ENCODE measurements at regions not wholly inside any gene's neighbourhood (a gene's known extent, or its start where the extent isn't known, plus 50 kb on each side); places are given as distances from the start of the nearest gene placed in this dataset.

DNA sequence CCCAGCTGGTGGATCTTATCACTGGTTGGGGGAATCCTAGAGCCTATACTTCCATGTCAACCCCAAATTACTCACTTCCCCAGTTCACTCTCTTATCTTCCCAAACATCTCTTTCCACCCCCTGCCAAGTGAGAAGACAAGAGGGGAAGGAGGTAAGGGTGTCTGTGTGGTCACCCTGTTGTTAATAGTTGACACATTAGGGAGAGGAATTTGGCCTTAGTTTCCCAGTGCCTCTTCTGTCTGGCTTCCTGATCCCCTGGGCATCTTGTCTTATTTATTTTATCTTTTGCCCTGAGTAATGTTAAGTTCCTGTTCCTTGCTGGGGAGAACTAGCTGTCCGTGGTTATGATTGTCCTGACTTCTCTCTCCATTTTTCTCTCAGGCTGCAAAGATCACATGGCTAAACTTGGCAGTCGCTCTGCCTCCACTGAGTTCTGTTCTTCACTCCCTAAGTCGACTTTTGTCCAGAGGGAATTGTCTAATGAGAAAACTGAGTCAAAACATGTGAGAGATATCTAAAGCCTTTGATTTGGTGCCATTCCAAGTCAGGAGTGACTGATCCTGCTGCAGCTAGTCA is 157.1 kb upstream of the SYT6 start:
- DNase-seq: no peak

DNA sequence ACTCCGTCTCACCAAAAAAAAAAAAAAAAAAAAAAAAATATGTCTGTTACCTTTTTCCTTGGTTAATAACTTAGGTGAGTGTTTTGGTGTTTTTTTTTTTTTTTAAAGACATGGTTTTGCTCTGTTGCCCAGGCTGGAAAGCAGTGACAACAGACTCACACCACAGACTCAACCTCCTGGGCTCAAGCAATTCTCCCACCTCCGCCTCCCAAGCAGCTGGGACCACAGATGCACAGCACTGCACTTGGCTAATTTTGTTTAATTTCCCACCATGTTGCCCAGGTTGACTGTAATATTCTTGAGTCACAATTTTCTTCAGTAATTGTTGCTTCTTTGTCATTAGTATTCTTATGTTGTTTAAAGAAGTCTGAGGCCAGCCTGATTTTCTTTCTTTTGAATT is 149.2 kb upstream of the SYT6 start:
- no peak for DNase-seq

DNA sequence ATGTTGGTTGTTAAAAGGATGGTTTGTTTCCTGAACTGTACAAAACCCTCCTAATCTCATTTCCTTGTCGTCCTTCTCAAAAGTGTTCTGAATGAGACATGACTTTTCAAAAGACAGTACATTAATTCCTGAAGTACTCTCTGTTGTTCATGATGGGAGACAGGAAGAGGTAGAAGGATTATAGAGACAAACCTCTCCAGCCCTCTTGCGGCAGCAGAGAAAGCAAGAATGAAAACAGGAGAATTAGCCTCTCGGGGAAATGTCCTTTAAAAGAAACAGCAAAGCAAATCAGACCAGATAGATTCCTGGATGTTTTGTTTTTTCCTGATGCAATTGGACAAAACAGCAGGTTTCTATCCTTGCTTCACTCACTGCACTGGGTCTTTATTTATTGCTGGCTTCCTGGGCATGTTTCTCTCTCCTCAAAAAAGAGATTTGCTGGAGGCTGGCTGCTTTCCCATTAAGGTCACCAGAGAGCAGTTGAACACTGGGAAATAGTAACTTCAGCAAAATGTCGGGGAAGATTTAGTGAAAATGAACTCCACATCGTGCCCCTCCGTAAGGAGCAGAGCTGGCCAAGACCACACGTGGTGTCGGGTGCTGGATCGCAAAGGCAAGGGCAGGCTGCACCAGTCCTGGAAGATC is 145.8 kb upstream of the SYT6 start:
- no peak for DNase-seq

DNA sequence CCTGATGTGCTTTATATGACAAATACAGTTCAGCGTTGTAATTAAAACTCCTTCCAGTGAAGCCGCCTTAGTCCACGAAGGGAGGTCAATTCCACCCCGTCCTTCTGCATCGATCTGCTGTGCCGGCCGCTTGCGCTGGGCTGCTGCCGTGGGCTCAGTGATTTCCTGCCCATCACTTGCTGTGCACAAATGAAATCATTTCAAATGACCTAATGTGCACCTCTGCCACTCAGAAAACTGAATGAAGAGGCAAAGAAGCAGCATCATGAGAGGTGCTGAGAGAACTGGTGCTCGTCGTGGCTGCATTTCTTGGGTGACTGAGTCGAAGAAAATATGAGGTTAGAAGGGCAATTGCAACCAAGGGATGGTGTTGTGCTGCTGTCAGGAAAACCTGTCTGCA is 144.3 kb upstream of the SYT6 start:
- DNase-seq: no peak

DNA sequence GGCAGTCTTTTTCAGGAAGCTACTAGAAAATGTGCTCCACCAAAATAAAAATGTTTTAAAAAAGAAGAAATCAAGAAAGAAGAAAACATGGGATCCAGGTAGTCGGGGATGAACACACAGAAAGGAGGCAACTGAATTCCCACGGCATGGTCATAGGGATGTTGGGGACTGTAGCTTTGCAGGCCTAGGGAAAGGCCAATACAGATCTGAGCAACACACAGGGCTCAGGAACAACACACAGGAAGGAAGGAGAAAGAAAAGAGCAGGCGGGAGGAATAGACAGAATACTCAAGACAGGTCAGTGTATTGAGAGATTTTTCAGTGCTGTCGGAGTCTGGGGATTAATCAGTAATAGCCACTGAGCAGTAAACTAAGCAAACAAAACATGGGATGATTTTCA is 142.7 kb upstream of the SYT6 start:
- no peak for DNase-seq

DNA sequence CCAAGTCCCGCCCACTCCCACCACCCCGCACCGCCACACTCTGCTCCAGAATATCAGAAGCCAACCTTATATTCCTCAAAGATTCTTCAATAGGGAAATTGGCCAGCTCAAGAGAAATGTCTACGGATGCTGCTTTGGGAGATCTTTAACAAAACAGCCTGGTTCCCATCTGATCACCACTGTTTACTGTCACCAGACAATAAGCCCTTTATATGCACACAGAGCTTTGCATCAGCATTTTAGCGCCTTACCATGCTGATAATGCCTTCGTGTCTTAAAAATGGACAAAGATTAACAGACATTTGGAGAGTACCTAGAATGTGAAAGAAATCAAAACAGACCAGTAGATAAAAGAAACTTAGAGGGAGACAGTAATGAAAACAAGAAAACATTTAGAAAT is 141.7 kb upstream of the SYT6 start:
- no peak for DNase-seq

DNA sequence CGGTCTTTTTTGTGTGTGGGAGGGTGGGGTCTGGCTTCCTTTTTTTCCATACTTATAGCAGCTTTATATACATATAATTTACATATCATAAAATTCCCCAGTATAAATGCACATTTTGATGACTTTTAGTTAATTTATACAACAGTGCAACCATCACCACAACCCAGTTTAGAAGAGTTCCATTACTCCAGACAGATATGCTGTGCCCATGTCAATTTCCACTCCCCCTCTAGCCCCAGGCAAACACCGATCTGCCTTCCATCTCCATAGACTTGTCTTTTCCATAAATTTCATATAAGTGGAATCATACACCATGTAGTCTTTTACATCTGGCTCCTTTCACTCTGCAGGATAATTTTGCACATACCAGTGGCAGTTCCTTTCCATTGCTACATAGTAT is 139.2 kb upstream of the SYT6 start:
- DNase-seq: no peak

DNA sequence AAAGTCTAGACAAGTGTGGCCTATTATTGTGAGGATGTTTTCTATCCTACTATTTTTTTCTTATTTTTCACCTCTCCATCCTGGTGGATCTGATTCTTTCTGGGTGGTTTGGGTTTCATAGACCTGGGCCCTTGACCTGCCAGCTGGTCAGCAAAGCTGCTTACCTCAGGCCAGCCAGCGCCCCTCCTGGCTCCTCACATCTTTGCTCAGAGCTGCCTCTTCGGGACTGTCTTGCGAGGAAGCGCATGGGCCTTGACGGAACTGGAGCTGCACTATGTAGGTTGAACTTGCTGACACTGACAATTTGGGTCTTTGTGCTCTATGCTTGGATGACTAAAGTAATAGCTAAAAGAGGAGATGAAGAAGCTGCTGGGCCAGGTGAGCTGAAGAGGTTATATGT is 138.5 kb upstream of the SYT6 start:
- no peak for DNase-seq

DNA sequence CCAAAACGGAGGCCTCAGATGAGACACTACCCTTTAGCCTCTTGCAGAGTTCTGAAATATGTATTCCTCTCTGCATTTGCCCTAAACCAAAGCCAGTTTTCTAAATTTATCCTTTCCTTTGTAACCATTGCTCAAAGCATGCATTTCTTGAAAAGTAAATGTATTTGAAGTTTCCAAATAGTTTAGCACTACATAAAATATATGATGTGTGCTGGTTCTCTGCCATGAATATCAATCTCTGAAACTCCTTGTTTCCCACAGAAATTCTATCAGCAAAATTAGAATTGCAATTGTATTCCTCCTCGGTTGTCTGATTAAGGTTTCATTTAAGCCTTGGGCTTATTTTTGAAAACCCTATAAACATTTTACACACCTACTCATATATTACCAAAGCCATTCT is 137.1 kb upstream of the SYT6 start:
- no peak for DNase-seq

DNA sequence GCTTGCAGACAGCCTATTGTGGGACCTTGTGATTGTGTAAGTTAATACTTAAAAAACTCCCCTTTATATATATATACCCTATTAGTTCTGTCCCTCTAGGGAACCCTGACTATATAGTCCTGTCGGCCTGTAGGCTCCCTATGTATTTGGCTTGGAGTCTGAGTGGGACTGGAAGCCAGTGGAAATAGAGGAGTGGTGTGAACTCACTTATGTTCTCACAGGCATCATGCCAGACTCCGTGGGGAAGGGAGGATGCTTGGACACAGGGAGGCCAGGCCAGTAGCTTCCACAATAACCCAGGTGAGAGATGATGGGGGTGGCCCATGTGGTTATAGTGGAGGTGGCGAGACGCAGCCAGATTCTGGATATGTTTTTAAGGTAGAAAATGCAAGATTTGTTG is 136.7 kb upstream of the SYT6 start:
- no peak for DNase-seq

DNA sequence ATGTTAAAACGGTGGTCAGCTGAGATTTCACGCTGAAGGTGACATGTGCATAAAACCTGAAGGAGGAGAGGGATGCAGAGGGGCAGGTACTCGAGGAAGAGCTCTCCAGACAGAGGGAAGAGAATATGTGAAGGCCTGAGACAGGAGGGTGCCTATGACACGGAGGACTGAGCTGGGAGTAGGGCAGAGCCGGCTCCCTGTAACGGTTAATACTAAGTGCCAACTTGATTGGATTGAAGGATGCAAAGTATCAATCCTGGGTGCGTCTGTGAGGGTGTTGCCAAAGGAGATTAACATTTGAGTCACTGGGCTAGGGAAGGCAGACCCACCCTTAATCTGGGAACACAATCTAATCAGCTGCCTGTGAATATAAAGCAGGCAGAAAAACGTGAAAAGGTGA is 136.2 kb upstream of the SYT6 start:
- no peak for DNase-seq

DNA sequence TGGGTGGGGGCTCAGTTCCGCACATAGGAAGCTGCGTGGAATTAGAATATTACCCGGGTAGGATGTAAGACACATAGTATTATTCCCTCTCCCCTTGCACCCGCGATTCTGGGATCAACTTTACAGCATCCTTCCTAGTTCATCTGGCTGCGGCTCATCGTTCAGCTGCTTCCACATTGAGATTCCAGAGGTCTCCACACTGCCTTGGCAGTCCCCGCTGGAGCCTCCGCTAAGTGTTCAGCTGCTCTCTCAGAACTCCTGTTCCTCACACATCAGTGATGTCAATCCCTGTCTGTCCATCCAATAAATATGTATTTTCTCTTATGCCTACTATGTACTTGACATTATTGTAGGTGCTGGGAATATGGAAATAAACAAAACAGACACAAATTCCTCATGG is 135.6 kb upstream of the SYT6 start:
- no peak for DNase-seq

DNA sequence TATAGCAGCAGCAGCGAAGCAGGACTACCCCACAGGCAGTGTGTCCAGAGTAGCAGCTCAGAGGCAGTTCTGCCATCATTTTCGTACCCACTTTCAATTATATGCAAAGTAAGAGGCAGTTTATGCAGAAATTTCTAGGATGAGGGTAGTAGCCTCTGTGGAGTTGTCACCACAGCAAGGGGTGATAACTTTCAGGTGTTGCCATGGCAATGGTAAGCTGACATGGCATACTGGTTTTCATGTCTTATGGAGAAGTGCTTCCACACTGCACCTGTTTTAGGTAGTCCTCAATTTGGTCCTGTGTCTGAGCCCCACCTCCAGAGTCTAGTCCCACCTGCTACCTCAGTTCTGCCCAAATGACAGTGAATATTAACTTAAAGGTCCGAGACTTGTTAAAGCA is 133.3 kb upstream of the SYT6 start:
- DNase-seq: no peak

DNA sequence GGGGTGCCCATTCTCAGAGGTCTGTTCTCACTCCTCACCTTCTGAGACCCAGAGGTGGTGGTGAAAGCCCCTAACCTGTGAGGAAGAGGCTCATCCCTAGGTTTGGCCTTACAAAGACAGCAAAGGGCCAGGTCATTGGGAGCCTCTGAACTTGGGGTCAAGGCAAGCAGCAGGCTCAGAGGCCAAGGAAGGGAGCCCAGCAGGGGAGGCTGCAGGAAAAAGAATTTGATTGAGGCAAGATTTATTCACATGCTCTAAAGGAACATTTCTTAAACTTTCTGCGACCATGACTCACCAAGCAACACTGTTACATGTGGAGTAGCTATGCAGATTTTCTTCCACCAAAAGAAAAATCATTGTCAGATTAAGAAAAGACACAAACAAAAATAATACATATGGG is 132.5 kb upstream of the SYT6 start:
- DNase-seq: no peak

DNA sequence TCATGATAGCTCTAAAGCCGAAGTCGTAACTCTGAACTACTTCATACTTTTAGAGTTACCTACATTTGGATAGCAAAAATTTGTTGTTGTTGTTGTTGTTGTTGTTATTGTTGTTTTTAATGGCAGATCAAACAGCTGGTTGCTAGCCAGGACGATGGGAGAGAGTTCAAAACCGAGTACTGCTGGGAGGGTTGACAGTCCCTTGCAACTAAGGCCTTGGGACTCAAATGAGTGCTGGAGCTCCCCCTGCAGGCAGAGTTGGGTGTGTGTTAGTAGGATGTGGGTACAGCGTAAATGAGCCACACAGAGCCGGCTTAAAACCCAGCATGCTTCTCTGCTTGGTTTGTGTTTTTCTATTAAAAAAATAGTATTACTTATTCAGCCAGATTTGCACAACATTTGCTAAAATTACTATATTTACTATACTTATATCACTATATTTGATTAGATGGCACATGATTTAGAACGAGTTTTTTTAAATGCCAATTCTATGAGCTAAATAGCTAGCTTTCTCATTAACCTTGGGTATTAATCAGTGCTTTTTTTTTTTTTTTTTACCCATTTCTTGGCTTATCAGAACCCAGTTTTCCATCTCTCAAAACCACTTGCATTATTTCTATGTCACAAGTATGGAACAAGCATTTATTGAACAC is 129.2 kb upstream of the SYT6 start:
- DNase-seq: peak; percentile 26

DNA sequence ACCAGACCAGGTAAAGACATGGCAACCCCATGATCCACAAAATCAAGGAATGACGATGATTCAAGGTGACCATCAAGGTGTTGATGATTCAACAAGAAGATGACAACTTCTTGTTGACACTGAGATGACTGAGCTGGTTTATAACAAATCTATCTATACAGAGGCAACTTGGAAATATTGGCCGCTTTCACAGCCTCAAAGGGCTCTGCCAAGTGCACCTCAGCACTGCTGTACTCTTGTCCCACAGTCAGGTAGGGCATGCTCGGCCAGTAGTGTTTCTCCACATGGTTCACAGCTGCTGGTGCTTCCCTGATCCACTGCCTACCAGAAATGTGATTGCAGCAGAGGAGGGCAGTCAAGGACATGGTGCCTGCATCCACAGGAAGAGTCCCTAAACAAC is 125.2 kb upstream of the SYT6 start:
- DNase-seq: no peak

DNA sequence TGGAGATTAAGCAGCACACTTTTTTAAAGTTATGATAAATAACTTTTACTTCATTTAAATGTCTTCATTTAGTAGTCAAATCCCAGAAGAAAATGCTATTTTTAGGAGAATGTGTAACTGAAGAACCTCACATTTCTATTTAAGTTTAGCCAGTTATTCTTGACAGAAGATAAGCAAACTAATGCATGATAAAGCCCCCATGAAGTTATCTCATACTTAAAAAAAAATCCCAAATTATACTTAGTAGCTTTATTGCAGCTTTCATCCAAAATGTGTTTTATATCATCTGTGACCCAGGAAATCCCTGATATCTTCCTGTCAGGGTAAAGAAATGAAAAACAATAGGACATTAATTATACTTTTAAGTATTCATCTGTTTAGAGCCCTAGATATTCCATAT is 124.8 kb upstream of the SYT6 start:
- DNase-seq: no peak

DNA sequence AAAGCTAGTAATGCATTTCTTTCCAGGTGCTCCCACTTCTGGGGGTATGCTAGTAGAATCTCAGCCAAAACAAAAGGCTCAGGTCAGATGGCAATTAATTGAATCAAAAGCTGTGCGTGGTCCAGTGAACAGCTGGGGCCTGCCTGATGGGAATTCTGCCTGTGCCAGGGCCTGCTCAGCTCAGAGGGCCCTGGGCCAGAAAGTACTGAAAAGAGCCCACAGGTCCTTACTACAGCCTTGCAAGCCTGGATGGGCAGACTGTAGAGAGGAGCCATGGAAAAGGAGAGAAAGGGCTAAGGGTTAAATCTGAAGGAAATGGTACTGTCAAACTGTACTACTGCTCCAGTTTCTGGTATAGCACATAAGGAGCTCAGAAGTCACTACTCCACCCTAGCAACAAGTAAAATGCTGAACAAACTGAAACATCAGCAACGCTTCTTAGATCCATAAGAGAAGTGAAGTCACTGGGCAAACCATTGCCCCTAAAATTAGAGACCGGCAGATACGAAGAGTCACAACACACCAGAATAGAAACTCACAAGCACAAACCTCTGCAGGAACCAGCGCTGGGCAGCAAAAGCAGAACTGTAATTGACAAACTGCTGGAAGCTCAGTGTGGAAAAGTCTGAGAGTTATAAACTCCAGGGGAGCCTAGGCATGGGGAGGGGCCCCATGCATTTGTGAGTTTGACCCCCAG is 121.1 kb upstream of the SYT6 start:
- DNase-seq: no peak

DNA sequence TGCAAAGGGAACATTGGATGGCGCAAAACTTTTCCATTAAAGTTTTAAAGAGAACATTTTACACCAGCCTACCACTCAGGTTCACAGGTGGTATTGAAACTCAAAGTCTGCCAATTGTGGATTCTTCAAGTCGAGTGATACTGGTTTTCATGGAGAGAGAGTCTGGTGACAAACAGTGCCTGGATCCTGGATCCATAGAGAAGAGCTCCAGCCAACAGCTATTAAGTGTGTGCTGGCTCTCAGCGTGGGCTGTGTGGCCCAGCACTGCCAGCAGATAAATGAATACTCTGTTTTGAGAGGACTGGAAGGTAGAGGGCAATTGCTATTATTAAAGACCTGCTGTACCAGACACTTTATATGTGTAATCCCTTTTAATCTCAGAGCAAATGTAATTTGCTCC is 118.9 kb upstream of the SYT6 start:
- no peak for DNase-seq

DNA sequence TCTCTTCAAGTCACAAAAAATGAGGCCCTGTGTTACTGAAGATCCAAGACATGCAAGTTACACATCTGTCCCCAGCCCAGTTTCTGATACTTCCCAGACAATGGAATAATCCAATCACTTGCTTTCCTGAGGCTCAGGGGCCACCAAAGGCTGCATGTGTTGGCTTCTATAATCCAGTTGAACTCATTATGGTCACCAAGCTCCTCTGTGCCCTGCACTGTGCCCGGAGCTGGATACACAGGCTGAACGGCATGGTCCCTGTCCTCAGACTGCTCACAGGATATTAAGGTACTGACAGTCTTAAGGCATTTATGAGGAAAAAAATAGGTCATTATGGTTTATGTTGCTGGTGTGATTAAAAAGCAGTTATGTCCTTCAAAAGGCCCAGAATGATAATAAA is 117.0 kb upstream of the SYT6 start:
- DNase-seq: no peak

DNA sequence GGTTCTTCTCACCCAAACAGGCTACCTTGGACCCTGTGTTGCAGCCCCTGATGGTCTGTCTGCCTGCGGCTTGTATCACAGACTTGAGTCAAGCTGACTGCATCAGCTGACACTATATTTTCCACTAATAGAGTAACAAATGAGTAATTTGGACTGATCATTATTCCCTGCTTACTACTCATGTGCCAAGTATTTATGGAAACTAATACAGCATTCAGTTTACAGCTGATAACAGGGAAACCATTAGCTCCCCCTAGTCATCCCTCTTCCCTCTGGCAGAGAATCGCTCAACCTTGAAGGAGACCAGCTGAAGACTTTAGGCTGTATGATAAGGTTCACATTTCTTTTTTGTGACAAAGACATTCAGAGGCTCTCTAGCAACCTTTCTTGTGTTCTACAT is 116.6 kb upstream of the SYT6 start:
- no peak for DNase-seq

DNA sequence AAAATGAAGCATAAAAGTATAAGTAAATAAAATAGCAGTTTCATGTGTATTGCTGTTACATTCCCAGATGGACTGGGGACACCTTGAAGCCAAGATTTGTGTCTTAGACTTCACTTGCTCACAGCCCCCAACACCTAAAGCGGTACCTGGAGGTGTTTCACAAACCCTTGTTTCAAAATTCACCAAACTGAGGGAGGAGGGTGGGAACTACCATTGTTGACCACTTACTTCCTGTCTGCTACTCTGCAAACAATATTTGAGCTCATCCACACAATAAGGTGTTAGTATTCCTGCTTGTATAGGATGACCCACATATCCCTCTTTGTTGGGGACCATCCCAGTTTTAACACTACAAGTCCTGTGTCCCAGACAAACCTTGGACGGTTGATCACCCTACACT is 115.9 kb upstream of the SYT6 start:
- DNase-seq: no peak

DNA sequence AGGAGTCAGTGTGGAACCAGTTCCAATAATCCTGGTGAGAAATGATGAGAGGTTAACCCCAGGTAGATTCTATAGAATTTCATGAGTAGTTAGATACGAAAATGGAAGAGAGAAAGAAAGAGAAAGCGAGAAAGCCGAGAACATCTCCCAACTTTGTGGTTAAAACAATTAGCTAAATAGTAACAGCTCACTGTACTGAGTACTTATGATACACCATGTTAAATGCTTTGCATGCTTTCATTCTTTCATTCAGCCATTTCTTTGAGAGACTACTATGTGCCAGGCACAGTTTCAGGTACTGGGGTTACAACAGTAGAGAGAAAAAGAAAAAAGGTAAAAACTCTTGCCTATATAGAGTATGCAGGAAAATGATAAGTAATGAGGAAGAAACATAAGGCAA is 109.7 kb upstream of the SYT6 start:
- no peak for DNase-seq

DNA sequence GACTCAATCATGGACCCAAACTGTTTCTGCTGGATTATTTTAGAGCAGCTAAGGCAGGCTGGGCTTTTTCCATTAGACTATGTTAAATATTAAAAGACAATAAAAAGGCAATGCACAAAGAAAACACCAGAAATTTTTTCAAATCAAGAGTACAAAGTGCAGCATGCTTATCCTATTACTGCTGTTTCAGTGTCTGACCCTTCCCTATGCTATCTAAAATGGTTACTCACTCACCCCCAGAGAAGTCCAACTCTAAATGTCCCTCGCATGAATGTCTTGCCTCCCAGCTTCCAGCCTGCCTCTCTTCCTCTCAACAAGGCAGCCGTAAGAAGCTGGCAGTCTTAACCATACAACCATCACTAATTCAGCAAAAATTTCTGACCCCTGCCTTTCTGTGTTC is 108.7 kb upstream of the SYT6 start:
- no peak for DNase-seq
